GM12878 (cell line): ENCODE measurements at regions not wholly inside any gene's neighbourhood (a gene's known extent, or its start where the extent isn't known, plus 50 kb on each side); places are given as distances from the start of the nearest gene placed in this dataset.

Experiments used
- ATAC-seq: fragments of 200-7000 bp; cut with Tn5 transposase; 3 replicates; pipeline ENCODE4 v1.9.1; 2020; ENCODE audit warnings: mild to moderate bottlenecking, moderate library complexity
- BruUV-seq: library from RNA; stranded (reverse); fragments of 400-500 nt; replicated peaks from 2 replicates; lab custom pipeline; 2021; lab: Mats Ljungman, UMichigan
- CTCF ChIA-PET: fragments of 300-600 bp; sonication (Branson Sonifier 250); formaldehyde crosslinking; extraction: SDS; loops from one replicate; lab custom pipeline; 2021; ENCODE audit warnings: inconsistent platforms; lab: Yijun Ruan, JAX
- POLR2A ChIA-PET: fragments of 350-600 bp; formaldehyde crosslinking; extraction: SDS; loops from one replicate; lab custom pipeline; 2021; ENCODE audit warnings: inconsistent platforms; lab: Charles Lee
- RAD21 ChIA-PET: fragments of 300-600 bp; sonication (Branson Sonifier 250); formaldehyde crosslinking; loops from one replicate; lab custom pipeline; 2023; ENCODE audit warnings: antibody characterized with exemption; ENCODE audit not compliant: unreplicated experiment; lab: Charles Lee
- SMC1A ChIA-PET: fragments of 300-600 bp; sonication (Branson Sonifier 250); formaldehyde crosslinking; loops from one replicate; lab custom pipeline; 2023; ENCODE audit not compliant: unreplicated experiment, uncharacterized antibody; lab: Charles Lee
- DNase-seq: peaks from one replicate; pipeline ENCODE4 v3.0.0-alpha.2; 2011; ENCODE audit warnings: low read depth, low spot score
- FAIRE-seq: peaks from 3 replicates; lab custom pipeline; 2011; peaks lifted over from hg19 to GRCh38; lab: Jason Lieb, UNC
- H2AFZ ChIP-seq: 2 replicates; pipeline ENCODE4 v1.6.0; 2011; ENCODE audit warnings: low read depth, low read length, control low read depth; ENCODE audit not compliant: control insufficient read depth
- H3K27ac ChIP-seq: 2 replicates; pipeline ENCODE4 v1.5.1; 2011; ENCODE audit warnings: control low read depth; ENCODE audit not compliant: control insufficient read depth, insufficient read depth
- H3K27me3 ChIP-seq, 2 experiments: replicated peaks in 1 of 2; 2 replicates each; pipeline versions ENCODE4 v1.6.0 to v1.6.1; 2011; ENCODE audit warnings: low read length in 1 of 2; ENCODE audit not compliant: control insufficient read depth in 2 of 2, insufficient read depth in 2 of 2
- H3K36me3 ChIP-seq, 2 experiments: 2 replicates each; pipeline ENCODE4 v1.5.1; 2011; ENCODE audit warnings: low read length in 1 of 2; ENCODE audit not compliant: control insufficient read depth in 2 of 2, insufficient read depth in 2 of 2
- H3K4me1 ChIP-seq: 2 replicates; pipeline ENCODE4 v1.6.1; 2011; ENCODE audit warnings: mild to moderate bottlenecking, low read length, moderate library complexity, mixed read lengths; ENCODE audit not compliant: control insufficient read depth, insufficient read depth
- H3K4me2 ChIP-seq: 2 replicates; pipeline ENCODE4 v1.6.0; 2011; ENCODE audit warnings: control low read depth; ENCODE audit not compliant: control insufficient read depth, insufficient read depth
- H3K4me3 ChIP-seq: fragments of 200-600 bp; sonication (generic); 2 replicates; pipeline ENCODE4 v1.5.1; 2016
- H3K79me2 ChIP-seq: 2 replicates; pipeline ENCODE4 v1.6.0; 2011; ENCODE audit warnings: low read length; ENCODE audit not compliant: control insufficient read depth, insufficient read depth
- H3K9ac ChIP-seq: 2 replicates; pipeline ENCODE4 v1.8.0; 2011; ENCODE audit warnings: low read length, control low read depth, mixed read lengths; ENCODE audit not compliant: control insufficient read depth, insufficient read depth
- H3K9me3 ChIP-seq: replicated peaks from 3 replicates; pipeline ENCODE4 v1.5.1; 2011; ENCODE audit warnings: mild to moderate bottlenecking, low read length; ENCODE audit not compliant: control insufficient read depth, insufficient read depth
- H4K20me1 ChIP-seq: 2 replicates; pipeline ENCODE4 v1.6.0; 2011; ENCODE audit not compliant: control insufficient read depth, insufficient read depth
- CREM ChIP-seq: IDR thresholded peaks from 2 replicates; pipeline ENCODE4 v1.6.1; 2014; ENCODE audit warnings: antibody characterized with exemption, low read depth
- CTCF ChIP-seq, 3 experiments: IDR thresholded peaks in 2 of 3; conservative IDR thresholded peaks in 1 of 3; 2 replicates each; pipeline ENCODE4 v1.5.1; 2011; ENCODE audit warnings: low read depth in 3 of 3, low read length in 3 of 3, mild to moderate bottlenecking in 3 of 3, control low read depth in 2 of 3, moderate library complexity in 2 of 3, inconsistent platforms in 1 of 3, mixed read lengths in 1 of 3; ENCODE audit not compliant: control insufficient read depth in 2 of 3, insufficient read depth in 1 of 3; ENCODE audit errors: extremely low read depth in 1 of 3
- E2F4 ChIP-seq: IDR thresholded peaks from 2 replicates; pipeline ENCODE4 v1.6.1; 2012; ENCODE audit warnings: low read depth, low read length, improper control_type of control experiment
- EGR1 ChIP-seq, 2 experiments: IDR thresholded peaks; 1 replicate in 1 of 2; 2 replicates in 1 of 2; pipeline ENCODE4 v1.6.1; 2011 to 2012; ENCODE audit warnings: low read depth in 2 of 2, low read length in 2 of 2, borderline replicate concordance in 1 of 2, mild to moderate bottlenecking in 1 of 2, moderate library complexity in 1 of 2
- MYB ChIP-seq: fragments of 150-350 bp; IDR thresholded peaks from 2 replicates; pipeline ENCODE4 v1.6.1; 2014; ENCODE audit warnings: mild to moderate bottlenecking, low read depth, low read length, borderline replicate concordance
- MYC ChIP-seq: IDR thresholded peaks from 2 replicates; pipeline ENCODE4 v1.6.1; 2011; ENCODE audit warnings: mild to moderate bottlenecking, low read length, moderate library complexity, inconsistent platforms; ENCODE audit not compliant: insufficient read depth, insufficient replicate concordance, insufficient read length, severe bottlenecking
- NR2C2 ChIP-seq: IDR thresholded peaks from 2 replicates; pipeline ENCODE4 v1.6.1; 2011; ENCODE audit warnings: borderline replicate concordance, low read depth; ENCODE audit not compliant: control insufficient read depth, insufficient read length
- RCOR1 ChIP-seq: conservative IDR thresholded peaks from 2 replicates; pipeline ENCODE4 v1.6.1; 2012; ENCODE audit warnings: low read depth, low read length, improper control_type of control experiment
- SMAD5 ChIP-seq: IDR thresholded peaks from 2 replicates; pipeline ENCODE4 v1.6.1; 2016; ENCODE audit warnings: antibody characterized with exemption, low read depth
- SRF ChIP-seq, 2 experiments: IDR thresholded peaks; 2 replicates each; pipeline ENCODE4 v1.6.1; 2011; ENCODE audit warnings: low read depth in 2 of 2, low read length in 2 of 2, mild to moderate bottlenecking in 1 of 2, moderate library complexity in 1 of 2
- TAF1 ChIP-seq: IDR thresholded peaks from 2 replicates; pipeline ENCODE4 v1.6.1; 2011; ENCODE audit warnings: mild to moderate bottlenecking, low read depth, low read length, borderline replicate concordance
- TARDBP ChIP-seq: IDR thresholded peaks from 2 replicates; pipeline ENCODE4 v1.6.1; 2016; ENCODE audit warnings: borderline replicate concordance
- ZBTB4 ChIP-seq: fragments of 450-650 bp; formaldehyde crosslinking; IDR thresholded peaks from 2 replicates; pipeline ENCODE4 v1.4.0; 2022; ENCODE audit warnings: mild to moderate bottlenecking, moderate library complexity
- ZNF24 ChIP-seq: fragments of 450-650 bp; IDR thresholded peaks from 2 replicates; pipeline ENCODE4 v1.6.1; 2017; ENCODE audit warnings: antibody characterized with exemption, mild to moderate bottlenecking
- ZNF592 ChIP-seq: fragments of 450-650 bp; IDR thresholded peaks from 2 replicates; pipeline ENCODE4 v1.6.1; 2017; ENCODE audit warnings: mild to moderate bottlenecking, moderate library complexity
- WGBS: methylation state at CpG from one replicate; pipeline ENCODE4 v1.1.6; 2016; ENCODE audit warnings: low lambda C conversion rate; ENCODE audit not compliant: insufficient replicate concordance, insufficient coverage; ENCODE audit errors: missing lambda C conversion rate; 5-methylcytosine and 5-hydroxymethylcytosine counted together
- in situ Hi-C: fragments of 300-500 bp; cut with MboI; formaldehyde crosslinking; loops from 9 replicates; pipeline ENCODE4 v1.14.3; 2018; ENCODE audit warnings: mixed read lengths
- intact Hi-C: fragments of 100-400 bp; cut with micrococcal nuclease; formaldehyde crosslinking; loops from one replicate; pipeline ENCODE4 v1.14.2; 2022; ENCODE audit not compliant: unreplicated experiment

- FAIRE-seq: no peak
- intact Hi-C loops: no loop called here
- TF ChIP-seq SMAD5: no peak
- no peak for TF ChIP-seq TAF1
- no peak for TF ChIP-seq RCOR1
- no peak for TF ChIP-seq ZNF24
- TF ChIP-seq NR2C2: no peak
- no peak for TF ChIP-seq CREM
- no peak for TF ChIP-seq ZBTB4
- TF ChIP-seq TARDBP: no peak
- TF ChIP-seq ZNF592: no peak
- TF ChIP-seq MYC: no peak
- TF ChIP-seq E2F4: no peak
- no peak for TF ChIP-seq EGR1 (IDR thresholded peaks at IDR 0.05; ENCODE audit: borderline replicate concordance in 1 of 2, low read depth in 2 of 2, low read length in 2 of 2)
- no peak for TF ChIP-seq MYB
- no peak for TF ChIP-seq SRF (IDR thresholded peaks at IDR 0.05; ENCODE audit: low read depth in 2 of 2, low read length in 2 of 2)
- no peak for TF ChIP-seq CTCF (IDR thresholded peaks at IDR 0.05 in 2 of 3, conservative IDR thresholded peaks at IDR 0.05 in 1 of 3; ENCODE audit: control insufficient read depth in 2 of 3, extremely low read depth in 1 of 3, insufficient read depth in 1 of 3, low read depth in 3 of 3, low read length in 3 of 3)
Measured at GRCh38 chr14:81686512-81686911, 152.9 kb upstream of the SEL1L start.

More at GRCh38 chr14:81686512-81686911, 152.9 kb upstream of the SEL1L start:
- no peaks in the 10 kb centered on the region for H4K20me1 ChIP-seq
- DNase-seq (no peak), ATAC-seq (no peak)
- H3K36me3 ChIP-seq: no peaks in the 10 kb centered on the region
- H3K9me3 ChIP-seq: no peaks in the 10 kb centered on the region
- no peak overlapping the region for H3K27ac ChIP-seq
- SMC1A ChIA-PET: no interaction called here
- RAD21 ChIA-PET: no interaction called here
- CTCF ChIA-PET: no interaction called here
- no TSS peak for BruUV-seq
- 19% methylated on average over 4 of the region's 4 CpGs for WGBS
- in situ Hi-C loops: no loop called here
- H3K4me3 ChIP-seq: no peak overlapping the region
- H2AFZ ChIP-seq: no peak overlapping the region
- H3K27me3 ChIP-seq: no peaks in the 10 kb centered on the region
- H3K9ac ChIP-seq: no peak overlapping the region
- H3K4me2 ChIP-seq: no peak overlapping the region
- POLR2A ChIA-PET: no interaction called here
- H3K4me1 ChIP-seq: no peaks in the 10 kb centered on the region
- H3K79me2 ChIP-seq: no peaks in the 10 kb centered on the region
